ENCODE measurements at regions not wholly inside any gene's neighbourhood (a gene's known extent, or its start where the extent isn't known, plus 50 kb on each side); places are given as distances from the start of the nearest gene placed in this dataset.
"Not testable (repeated sequence)": the region's sequence is repeated elsewhere in the genome, so short reads cannot be mapped to it uniquely, and the experiment has no call there.

DNA sequence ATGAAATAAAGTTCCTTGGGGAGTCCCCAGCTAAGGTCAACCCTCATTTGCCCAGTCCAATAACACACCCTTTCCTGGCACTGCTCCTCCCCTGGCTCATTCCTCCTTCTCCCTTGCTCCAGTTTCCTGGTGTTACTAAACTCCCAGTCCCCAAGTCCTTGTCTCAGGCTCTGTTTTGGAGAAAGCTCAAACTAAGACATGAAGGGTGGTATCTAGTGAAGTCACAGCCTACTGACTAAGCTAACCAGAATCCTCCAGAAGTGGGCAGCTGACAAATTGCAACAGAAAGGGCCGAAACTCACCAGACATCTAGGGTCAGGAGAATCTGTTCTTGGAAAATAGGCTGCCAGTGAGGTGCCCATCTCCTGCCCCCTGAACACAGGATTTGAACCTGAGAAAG lies 118.7 kb upstream of the NEK6 start:
- Histone ChIP-seq H3F3A (replicated peaks; ENCODE audit: insufficient read depth) (no peaks in the 10 kb centered on the region), H2AFZ (ENCODE audit: low read depth) (no peak overlapping the region), H3K9me2 (no peaks in the 10 kb centered on the region), H3K4me3 (ENCODE audit: low read depth in 2 of 2, low read length in 1 of 2) (no peak overlapping the region), H3K4me1 (ENCODE audit: control insufficient read depth in 1 of 2, insufficient read depth in 2 of 2, low read depth in 1 of 2, low read length in 1 of 2) (no peaks in the 10 kb centered on the region), H3K79me2 (ENCODE audit: insufficient read depth) (no peaks in the 10 kb centered on the region), H3K27me3 (ENCODE audit: insufficient read depth) (no peaks in the 10 kb centered on the region), H3K36me3 (replicated peaks in 1 of 2; ENCODE audit: control insufficient read depth in 1 of 2, insufficient read depth in 2 of 2, low read length in 1 of 2) (no peaks in the 10 kb centered on the region), H4K20me1 (ENCODE audit: insufficient read depth) (no peaks in the 10 kb centered on the region), H3K9me3 (no peaks in the 10 kb centered on the region), H3K4me2 (no peak overlapping the region), H3K27ac (ENCODE audit: low read depth in 2 of 2, low read length in 1 of 2) (no peak overlapping the region), H3K9ac (no peak overlapping the region)
- ChIA-PET POLR2A (no interaction called here), CTCF (no interaction called here)
- no peak for DNase-seq
- 83% methylated on average over 1 of the region's 1 CpG for WGBS (ENCODE audit: low lambda C conversion rate)
- no peak for TF ChIP-seq MXI1 (IDR thresholded peaks at IDR 0.05; ENCODE audit: low read depth, low read length)
- TF ChIP-seq TCF12 (IDR thresholded peaks at IDR 0.05): no peak

GRCh38 chr9:124140941-124141568 lies 116.7 kb upstream of the NEK6 start:
- no peaks in the 10 kb centered on the region for H3K9me2 ChIP-seq
- H2AFZ ChIP-seq (ENCODE audit: low read depth): no peak overlapping the region
- H3K27me3 ChIP-seq (ENCODE audit: insufficient read depth): no peaks in the 10 kb centered on the region
- ChIA-PET CTCF (interaction anchor here (0.8 to 1.9 kb wide), 2 partner anchors 14 kb away, joined by 3 to 7 read pairs; no protein-coding TSS in a partner anchor), POLR2A (no interaction called here)
- H3K9me3 ChIP-seq: no peaks in the 10 kb centered on the region
- H3K79me2 ChIP-seq (ENCODE audit: insufficient read depth): no peaks in the 10 kb centered on the region
- no peaks in the 10 kb centered on the region for H3K4me1 ChIP-seq (ENCODE audit: control insufficient read depth in 1 of 2, insufficient read depth in 2 of 2, low read depth in 1 of 2, low read length in 1 of 2)
- no peaks in the 10 kb centered on the region for H4K20me1 ChIP-seq (ENCODE audit: insufficient read depth)
- TF ChIP-seq ELF1 (IDR thresholded peaks at IDR 0.05): no peak
- TF ChIP-seq POLR2AphosphoS5 (IDR thresholded peaks at IDR 0.05; ENCODE audit: low read depth, low read length): no peak
- TF ChIP-seq NRF1 (IDR thresholded peaks at IDR 0.05; ENCODE audit: low read depth, low read length): no peak
- no peak for TF ChIP-seq SMC3 (IDR thresholded peaks at IDR 0.05; ENCODE audit: low read depth, low read length)
- no peak for TF ChIP-seq EZH2phosphoT487 (IDR thresholded peaks at IDR 0.05; ENCODE audit: borderline replicate concordance, low read depth)
- TF ChIP-seq RFX5 (IDR thresholded peaks at IDR 0.05; ENCODE audit: low read length): no peak
- no peak for TF ChIP-seq GABPA (IDR thresholded peaks at IDR 0.05; ENCODE audit: low read depth)
- TF ChIP-seq, protein P1, sequence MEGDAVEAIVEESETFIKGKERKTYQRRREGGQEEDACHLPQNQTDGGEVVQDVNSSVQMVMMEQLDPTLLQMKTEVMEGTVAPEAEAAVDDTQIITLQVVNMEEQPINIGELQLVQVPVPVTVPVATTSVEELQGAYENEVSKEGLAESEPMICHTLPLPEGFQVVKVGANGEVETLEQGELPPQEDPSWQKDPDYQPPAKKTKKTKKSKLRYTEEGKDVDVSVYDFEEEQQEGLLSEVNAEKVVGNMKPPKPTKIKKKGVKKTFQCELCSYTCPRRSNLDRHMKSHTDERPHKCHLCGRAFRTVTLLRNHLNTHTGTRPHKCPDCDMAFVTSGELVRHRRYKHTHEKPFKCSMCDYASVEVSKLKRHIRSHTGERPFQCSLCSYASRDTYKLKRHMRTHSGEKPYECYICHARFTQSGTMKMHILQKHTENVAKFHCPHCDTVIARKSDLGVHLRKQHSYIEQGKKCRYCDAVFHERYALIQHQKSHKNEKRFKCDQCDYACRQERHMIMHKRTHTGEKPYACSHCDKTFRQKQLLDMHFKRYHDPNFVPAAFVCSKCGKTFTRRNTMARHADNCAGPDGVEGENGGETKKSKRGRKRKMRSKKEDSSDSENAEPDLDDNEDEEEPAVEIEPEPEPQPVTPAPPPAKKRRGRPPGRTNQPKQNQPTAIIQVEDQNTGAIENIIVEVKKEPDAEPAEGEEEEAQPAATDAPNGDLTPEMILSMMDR (IDR thresholded peaks at IDR 0.05): no peak
- no peak for TF ChIP-seq TAF1 (IDR thresholded peaks at IDR 0.05; ENCODE audit: borderline replicate concordance, low read depth, low read length)
- no peak for DNase-seq
- no peak overlapping the region for H3K9ac ChIP-seq
- H3K27ac ChIP-seq (ENCODE audit: low read depth in 2 of 2, low read length in 1 of 2): no peak overlapping the region
- H3K4me3 ChIP-seq (ENCODE audit: low read depth in 2 of 2, low read length in 1 of 2): no peak overlapping the region
- no peak overlapping the region for H3K4me2 ChIP-seq
- H3F3A ChIP-seq (replicated peaks; ENCODE audit: insufficient read depth): no peaks in the 10 kb centered on the region
- no peaks in the 10 kb centered on the region for H3K36me3 ChIP-seq (replicated peaks in 1 of 2; ENCODE audit: control insufficient read depth in 1 of 2, insufficient read depth in 2 of 2, low read length in 1 of 2)
- WGBS (ENCODE audit: low lambda C conversion rate): 55% methylated on average over 6 of the region's 6 CpGs

- H3K9me2 ChIP-seq; H3K4me2 ChIP-seq; H2AFZ ChIP-seq (ENCODE audit: low read depth); POLR2A ChIA-PET; H3K27me3 ChIP-seq (ENCODE audit: insufficient read depth); H3K4me1 ChIP-seq (ENCODE audit: control insufficient read depth in 1 of 2, insufficient read depth in 2 of 2, low read depth in 1 of 2, low read length in 1 of 2); H3K79me2 ChIP-seq (ENCODE audit: insufficient read depth); DNase-seq; H3F3A ChIP-seq (replicated peaks; ENCODE audit: insufficient read depth); H3K9ac ChIP-seq; H3K36me3 ChIP-seq (replicated peaks in 1 of 2; ENCODE audit: control insufficient read depth in 1 of 2, insufficient read depth in 2 of 2, low read length in 1 of 2); H3K27ac ChIP-seq (ENCODE audit: low read depth in 2 of 2, low read length in 1 of 2); H3K4me3 ChIP-seq (ENCODE audit: low read depth in 2 of 2, low read length in 1 of 2); H3K9me3 ChIP-seq; H4K20me1 ChIP-seq (ENCODE audit: insufficient read depth): not testable (repeated sequence)
- WGBS (ENCODE audit: low lambda C conversion rate): 59% methylated on average over 9 of the region's 10 CpGs
- CTCF ChIA-PET: interaction anchor here (1.6 kb wide), 1 partner anchor 11 kb away, joined by 4 read pairs; no protein-coding TSS in a partner anchor
Measured at GRCh38 chr9:124144561-124145123, 113.1 kb upstream of the NEK6 start.
